H9 (cell line): ENCODE measurements at regions not wholly inside any gene's neighbourhood (a gene's known extent, or its start where the extent isn't known, plus 50 kb on each side); places are given as distances from the start of the nearest gene placed in this dataset.
A peak's percentile ranks its signal among the peaks of the same experiment; 100 is the strongest.

Experiments
- DNase-seq: peaks from one replicate; pipeline ENCODE4 v3.0.0-alpha.2; 2017
- H2AFZ ChIP-seq: one replicate; pipeline ENCODE4 v1.6.1; 2013; ENCODE audit warnings: mild to moderate bottlenecking, low read length, control low read depth, moderate library complexity
- H2AK5ac ChIP-seq: 2 replicates; pipeline ENCODE4 v1.6.1; 2013; ENCODE audit warnings: low read length, control low read depth, mixed read lengths; ENCODE audit not compliant: insufficient read length
- H2BK120ac ChIP-seq: one replicate; pipeline ENCODE4 v1.6.1; 2013; ENCODE audit warnings: low read depth, mild to moderate bottlenecking, low read length, control low read depth, inconsistent platforms; ENCODE audit not compliant: poor library complexity, severe bottlenecking
- H2BK12ac ChIP-seq: 2 replicates; pipeline ENCODE4 v1.6.1; 2013; ENCODE audit warnings: low read length, control low read depth, mixed read lengths, low read depth; ENCODE audit not compliant: insufficient read length
- H2BK15ac ChIP-seq: 2 replicates; pipeline ENCODE4 v1.6.1; 2013; ENCODE audit warnings: low read depth, low read length, control low read depth
- H2BK20ac ChIP-seq: one replicate; pipeline ENCODE4 v1.6.1; 2013; ENCODE audit warnings: low read depth, mild to moderate bottlenecking, low read length, control low read depth, inconsistent platforms; ENCODE audit not compliant: poor library complexity, severe bottlenecking
- H2BK5ac ChIP-seq: 2 replicates; pipeline ENCODE4 v1.6.1; 2013; ENCODE audit warnings: low read length, control low read depth, mixed read lengths; ENCODE audit not compliant: insufficient read length
- H3K14ac ChIP-seq: 2 replicates; pipeline ENCODE4 v1.6.1; 2013; ENCODE audit warnings: low read length, control low read depth; ENCODE audit not compliant: insufficient read depth
- H3K18ac ChIP-seq: 2 replicates; pipeline ENCODE4 v1.6.1; 2013; ENCODE audit warnings: low read depth, mild to moderate bottlenecking, mixed read lengths, low read length, control low read depth; ENCODE audit not compliant: insufficient read length
- H3K23ac ChIP-seq: 2 replicates; pipeline ENCODE4 v1.6.1; 2013; ENCODE audit warnings: low read length, control low read depth, mixed read lengths, low read depth; ENCODE audit not compliant: insufficient read length
- H3K23me2 ChIP-seq: 2 replicates; pipeline ENCODE4 v1.6.1; 2013; ENCODE audit warnings: low read depth, mild to moderate bottlenecking, mixed read lengths, low read length, control low read depth; ENCODE audit not compliant: insufficient read length, poor library complexity, severe bottlenecking
- H3K27ac ChIP-seq: 2 replicates; pipeline ENCODE4 v1.5.1; 2013; ENCODE audit warnings: low read length, control low read depth, mixed read lengths, low read depth; ENCODE audit not compliant: insufficient read length
- H3K27me3 ChIP-seq: 2 replicates; pipeline ENCODE4 v1.6.1; 2013; ENCODE audit warnings: low read length, control low read depth, inconsistent platforms; ENCODE audit not compliant: insufficient read depth
- H3K4ac ChIP-seq: 2 replicates; pipeline ENCODE4 v1.6.1; 2013; ENCODE audit warnings: low read depth, mild to moderate bottlenecking, control low read depth, inconsistent platforms, low read length, moderate library complexity
- H3K4me1 ChIP-seq: 2 replicates; pipeline ENCODE4 v1.6.1; 2013; ENCODE audit warnings: low read length, control low read depth, inconsistent platforms; ENCODE audit not compliant: insufficient read depth
- H3K4me2 ChIP-seq: 2 replicates; pipeline ENCODE4 v1.6.1; 2013; ENCODE audit warnings: low read length, control low read depth, mixed read lengths; ENCODE audit not compliant: insufficient read length, insufficient read depth
- H3K56ac ChIP-seq: 2 replicates; pipeline ENCODE4 v1.6.1; 2013; ENCODE audit warnings: low read depth, mild to moderate bottlenecking, mixed read lengths, low read length, control low read depth; ENCODE audit not compliant: insufficient read length
- H3K79me1 ChIP-seq: 2 replicates; pipeline ENCODE4 v1.6.1; 2013; ENCODE audit warnings: low read depth, mild to moderate bottlenecking, moderate library complexity, low read length, control low read depth, inconsistent platforms; ENCODE audit not compliant: insufficient read depth, poor library complexity, severe bottlenecking
- H3K79me2 ChIP-seq: 2 replicates; pipeline ENCODE4 v1.6.1; 2013; ENCODE audit warnings: low read length, control low read depth, inconsistent platforms; ENCODE audit not compliant: insufficient read depth
- H3K9ac ChIP-seq: 2 replicates; pipeline ENCODE4 v1.6.1; 2013; ENCODE audit warnings: low read length, control low read depth, mixed read lengths; ENCODE audit not compliant: insufficient read length; ENCODE audit errors: extremely low read depth
- H3K9me3 ChIP-seq: one replicate; pipeline ENCODE4 v1.6.1; 2013; ENCODE audit warnings: low read depth, low read length, inconsistent platforms; ENCODE audit not compliant: control insufficient read depth
- H3T11ph ChIP-seq: one replicate; pipeline ENCODE4 v1.6.1; 2013; ENCODE audit warnings: mild to moderate bottlenecking, low read length, control low read depth, inconsistent platforms
- H4K20me1 ChIP-seq: one replicate; pipeline ENCODE4 v1.6.1; 2013; ENCODE audit not compliant: control insufficient read depth, insufficient read length, insufficient read depth
- H4K5ac ChIP-seq: 2 replicates; pipeline ENCODE4 v1.6.1; 2013; ENCODE audit warnings: low read depth, mild to moderate bottlenecking, mixed read lengths, low read length, control low read depth; ENCODE audit not compliant: insufficient read length
- H4K8ac ChIP-seq: replicated peaks from 2 replicates; pipeline ENCODE4 v1.6.1; 2013; ENCODE audit warnings: low read length, control low read depth, mixed read lengths, low read depth; ENCODE audit not compliant: insufficient read length
- H4K91ac ChIP-seq: 2 replicates; pipeline ENCODE4 v1.6.1; 2013; ENCODE audit warnings: low read depth, mild to moderate bottlenecking, moderate library complexity, mixed read lengths, low read length, control low read depth; ENCODE audit not compliant: insufficient read length
- H3K27ac Mint-ChIP-seq, 3 experiments: 2 replicates in 2 of 3; 3 replicates in 1 of 3; pipeline ENCODE4 v1.8.0; 2020 to 2021; ENCODE audit warnings: mixed read lengths in 3 of 3, mild to moderate bottlenecking in 1 of 3, moderate library complexity in 1 of 3
- H3K27me3 Mint-ChIP-seq: 2 replicates; pipeline ENCODE4 v1.8.0; 2021; ENCODE audit warnings: low read depth, mild to moderate bottlenecking, moderate library complexity, mixed read lengths
- H3K36me3 Mint-ChIP-seq, 3 experiments: 2 replicates in 2 of 3; 3 replicates in 1 of 3; pipeline ENCODE4 v1.8.0; 2020 to 2021; ENCODE audit warnings: low read depth in 3 of 3, mixed read lengths in 3 of 3; ENCODE audit not compliant: insufficient read depth in 1 of 3
- H3K4me1 Mint-ChIP-seq, 2 experiments: 2 replicates each; pipeline ENCODE4 v1.8.0; 2020; ENCODE audit warnings: mixed read lengths in 2 of 2
- H3K4me3 Mint-ChIP-seq, 2 experiments: 2 replicates in 1 of 2; 3 replicates in 1 of 2; pipeline ENCODE4 v1.8.0; 2020 to 2021; ENCODE audit warnings: mild to moderate bottlenecking in 2 of 2, mixed read lengths in 2 of 2, moderate library complexity in 1 of 2
- H3K9me3 Mint-ChIP-seq, 2 experiments: 2 replicates in 1 of 2; 3 replicates in 1 of 2; pipeline ENCODE4 v1.8.0; 2020; ENCODE audit warnings: mild to moderate bottlenecking in 2 of 2, mixed read lengths in 2 of 2, moderate library complexity in 1 of 2
- WGBS: extraction: QIAGEN DNeasy Blood & Tissue Kit; methylation state at CpG from one replicate; pipeline ENCODE4 v1.1.7; 2013; ENCODE audit warnings: missing lambda C conversion rate, low lambda C conversion rate, mixed read lengths; ENCODE audit not compliant: insufficient read length; ENCODE audit errors: extremely low coverage; 5-methylcytosine and 5-hydroxymethylcytosine counted together
- TF ChIP-seq, protein P1 (sequence below): fragments of 200-600 bp; sonication (generic); conservative IDR thresholded peaks from 3 replicates; pipeline ENCODE4 v1.8.0; 2021; ENCODE audit warnings: antibody characterized with exemption, mild to moderate bottlenecking

- Histone ChIP-seq H3K14ac (no peak overlapping the region), H3K23ac (no peak overlapping the region), H4K91ac (no peak overlapping the region), H2AFZ (no peak overlapping the region), H3K9me3 (peaks cover 6% of the 10 kb centered on the region), H3K79me2 (no peaks in the 10 kb centered on the region), H3T11ph (no peak overlapping the region), H4K8ac (no peak overlapping the region), H2AK5ac (no peak overlapping the region), H3K18ac (no peak overlapping the region), H3K4me2 (no peak overlapping the region), H3K27ac (no peak overlapping the region), H3K27me3 (no peaks in the 10 kb centered on the region), H4K20me1 (no peaks in the 10 kb centered on the region), H2BK20ac (no peak overlapping the region), H2BK5ac (no peak overlapping the region), H3K23me2 (no peaks in the 10 kb centered on the region), H4K5ac (no peak overlapping the region), H3K9ac (no peak overlapping the region), H2BK120ac (no peak overlapping the region), H3K4ac (no peak overlapping the region), H2BK15ac (no peak overlapping the region), H3K4me1 (no peaks in the 10 kb centered on the region), H3K79me1 (no peaks in the 10 kb centered on the region), H3K56ac (no peak overlapping the region), H2BK12ac (no peak overlapping the region)
- Mint-ChIP-seq H3K27me3 (peaks cover 68% of the 10 kb centered on the region), H3K9me3 (no peaks in the 10 kb centered on the region; a peak in 2 of 5 replicates), H3K4me3 (no peak overlapping the region), H3K27ac (peak overlapping the region in 1 of 3 experiments; percentile 59; a peak in 1 of 7 replicates), H3K4me1 (peaks cover 20 to 22% of the 10 kb centered on the region in 2 experiments), H3K36me3 (no peaks in the 10 kb centered on the region; a peak in 1 of 7 replicates)
- TF ChIP-seq, protein P1, sequence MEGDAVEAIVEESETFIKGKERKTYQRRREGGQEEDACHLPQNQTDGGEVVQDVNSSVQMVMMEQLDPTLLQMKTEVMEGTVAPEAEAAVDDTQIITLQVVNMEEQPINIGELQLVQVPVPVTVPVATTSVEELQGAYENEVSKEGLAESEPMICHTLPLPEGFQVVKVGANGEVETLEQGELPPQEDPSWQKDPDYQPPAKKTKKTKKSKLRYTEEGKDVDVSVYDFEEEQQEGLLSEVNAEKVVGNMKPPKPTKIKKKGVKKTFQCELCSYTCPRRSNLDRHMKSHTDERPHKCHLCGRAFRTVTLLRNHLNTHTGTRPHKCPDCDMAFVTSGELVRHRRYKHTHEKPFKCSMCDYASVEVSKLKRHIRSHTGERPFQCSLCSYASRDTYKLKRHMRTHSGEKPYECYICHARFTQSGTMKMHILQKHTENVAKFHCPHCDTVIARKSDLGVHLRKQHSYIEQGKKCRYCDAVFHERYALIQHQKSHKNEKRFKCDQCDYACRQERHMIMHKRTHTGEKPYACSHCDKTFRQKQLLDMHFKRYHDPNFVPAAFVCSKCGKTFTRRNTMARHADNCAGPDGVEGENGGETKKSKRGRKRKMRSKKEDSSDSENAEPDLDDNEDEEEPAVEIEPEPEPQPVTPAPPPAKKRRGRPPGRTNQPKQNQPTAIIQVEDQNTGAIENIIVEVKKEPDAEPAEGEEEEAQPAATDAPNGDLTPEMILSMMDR = no peak
- no CpG with 5 or more reads among the region's 2 CpGs for WGBS
- no peak for DNase-seq
Observed at GRCh38 chrX:140434347-140434746, 70.5 kb downstream of the SOX3 start.
